Transverse colon (tissue), 4 donors: ENCODE measurements at regions not wholly inside any gene's neighbourhood (a gene's known extent, or its start where the extent isn't known, plus 50 kb on each side); places are given as distances from the start of the nearest gene placed in this dataset.

Experiments
- CTCF ChIP-seq, 5 experiments: fragments of 200-600 bp in 3 of 5; fragments of 450-650 bp in 2 of 5; sonication (generic) in 3 of 5; IDR thresholded peaks; 1 replicate in 2 of 5; 2 replicates in 3 of 5; pipeline ENCODE4 v1.5.1; 2016 to 2017; ENCODE audit warnings: antibody characterized with exemption in 5 of 5, inconsistent platforms in 3 of 5, mild to moderate bottlenecking in 2 of 5, moderate library complexity in 1 of 5
- EP300 ChIP-seq: sonication (generic); formaldehyde crosslinking; IDR thresholded peaks from one replicate; pipeline ENCODE4 v1.6.1; 2017; ENCODE audit warnings: antibody characterized with exemption, low read depth
- POLR2A ChIP-seq: fragments of 450-650 bp; IDR thresholded peaks from one replicate; pipeline ENCODE4 v1.6.1; 2016; ENCODE audit warnings: antibody characterized with exemption, mild to moderate bottlenecking, moderate library complexity
- POLR2AphosphoS5 ChIP-seq, 3 donors: sonication (generic); formaldehyde crosslinking; IDR thresholded peaks; one replicate each; pipeline ENCODE4 v1.6.1; 2016; ENCODE audit warnings: antibody characterized with exemption in 3 of 3

GRCh38 chr20:11847827-11848226 is 69.9 kb upstream of the BTBD3 start:
- no peak for TF ChIP-seq CTCF (IDR thresholded peaks at IDR 0.05)
- TF ChIP-seq POLR2A: no peak
- TF ChIP-seq POLR2AphosphoS5 (IDR thresholded peaks at IDR 0.05): no peak
- TF ChIP-seq EP300: no peak
